GM20000 (cell line): ENCODE measurements at regions not wholly inside any gene's neighbourhood (a gene's known extent, or its start where the extent isn't known, plus 50 kb on each side); places are given as distances from the start of the nearest gene placed in this dataset.

Source experiments
- DNase-seq: peaks from one replicate; pipeline ENCODE4 v3.0.0; 2012; ENCODE audit warnings: low spot score
- TF ChIP-seq, protein P1 (sequence below): IDR thresholded peaks from 2 replicates; pipeline ENCODE4 v1.5.1; 2012; ENCODE audit warnings: mild to moderate bottlenecking, control low read depth; ENCODE audit errors: extremely low read depth, missing control alignments

DNA sequence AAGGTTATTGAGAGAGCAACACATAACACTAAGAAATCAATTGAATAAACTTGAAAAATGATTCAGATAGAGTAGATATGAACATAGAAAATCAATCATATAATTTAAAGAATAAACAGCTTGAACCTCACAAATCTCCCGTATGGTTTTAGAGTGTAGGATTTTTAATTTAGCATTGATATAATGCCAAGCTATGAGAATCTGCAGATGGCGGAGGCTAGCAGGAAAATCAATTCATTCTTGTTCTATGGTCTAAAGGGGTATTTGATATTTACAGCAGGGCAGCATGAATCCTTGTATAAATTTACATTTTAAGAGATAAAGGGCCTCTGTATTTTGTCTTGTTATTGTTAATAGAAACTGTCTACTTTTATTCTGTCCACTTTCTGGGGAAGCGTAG is 797.0 kb downstream of the GALR1 start:
- TF ChIP-seq, protein P1, sequence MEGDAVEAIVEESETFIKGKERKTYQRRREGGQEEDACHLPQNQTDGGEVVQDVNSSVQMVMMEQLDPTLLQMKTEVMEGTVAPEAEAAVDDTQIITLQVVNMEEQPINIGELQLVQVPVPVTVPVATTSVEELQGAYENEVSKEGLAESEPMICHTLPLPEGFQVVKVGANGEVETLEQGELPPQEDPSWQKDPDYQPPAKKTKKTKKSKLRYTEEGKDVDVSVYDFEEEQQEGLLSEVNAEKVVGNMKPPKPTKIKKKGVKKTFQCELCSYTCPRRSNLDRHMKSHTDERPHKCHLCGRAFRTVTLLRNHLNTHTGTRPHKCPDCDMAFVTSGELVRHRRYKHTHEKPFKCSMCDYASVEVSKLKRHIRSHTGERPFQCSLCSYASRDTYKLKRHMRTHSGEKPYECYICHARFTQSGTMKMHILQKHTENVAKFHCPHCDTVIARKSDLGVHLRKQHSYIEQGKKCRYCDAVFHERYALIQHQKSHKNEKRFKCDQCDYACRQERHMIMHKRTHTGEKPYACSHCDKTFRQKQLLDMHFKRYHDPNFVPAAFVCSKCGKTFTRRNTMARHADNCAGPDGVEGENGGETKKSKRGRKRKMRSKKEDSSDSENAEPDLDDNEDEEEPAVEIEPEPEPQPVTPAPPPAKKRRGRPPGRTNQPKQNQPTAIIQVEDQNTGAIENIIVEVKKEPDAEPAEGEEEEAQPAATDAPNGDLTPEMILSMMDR = no peak
- no peak for DNase-seq

DNA sequence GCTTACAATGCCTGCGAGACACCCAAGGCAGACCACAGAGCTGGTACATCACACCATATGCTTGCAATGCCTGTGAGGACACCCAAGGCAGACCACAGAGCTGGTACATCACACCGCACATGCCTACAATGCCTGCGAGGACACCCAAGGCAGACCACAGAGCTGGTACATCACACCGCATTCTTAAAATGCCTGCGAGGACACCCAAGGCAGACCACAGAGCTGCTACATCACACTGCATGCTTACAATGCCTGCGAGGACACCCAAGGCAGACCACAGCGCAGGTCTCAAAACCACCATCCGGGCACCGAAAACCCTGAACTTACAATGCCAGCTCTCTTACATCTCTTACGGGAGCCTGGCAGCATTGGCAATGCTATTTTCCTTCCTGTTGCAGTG is 799.6 kb downstream of the GALR1 start:
- no peak for DNase-seq
- TF ChIP-seq, protein P1 = no peak

DNA sequence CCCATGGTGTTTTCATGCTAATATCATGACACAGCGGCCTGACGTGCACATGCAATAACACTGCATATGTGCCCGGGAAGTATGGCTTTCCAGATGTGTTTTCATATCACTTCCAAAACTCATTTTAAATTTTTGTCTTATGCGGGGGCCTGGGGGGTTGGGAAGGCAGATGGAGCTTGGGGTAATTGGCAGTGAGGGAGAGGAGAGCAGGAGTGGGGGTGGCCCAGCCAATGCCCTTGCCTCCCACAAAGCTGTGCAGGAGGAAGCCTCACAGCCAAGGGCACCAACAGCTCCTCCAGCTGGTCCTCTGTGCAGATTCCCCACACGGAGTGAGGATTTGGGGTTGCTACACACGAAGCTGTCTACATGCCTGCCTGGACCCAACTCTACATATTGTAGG is 805.2 kb downstream of the GALR1 start:
- TF ChIP-seq, protein P1 = no peak
- DNase-seq = no peak

DNA sequence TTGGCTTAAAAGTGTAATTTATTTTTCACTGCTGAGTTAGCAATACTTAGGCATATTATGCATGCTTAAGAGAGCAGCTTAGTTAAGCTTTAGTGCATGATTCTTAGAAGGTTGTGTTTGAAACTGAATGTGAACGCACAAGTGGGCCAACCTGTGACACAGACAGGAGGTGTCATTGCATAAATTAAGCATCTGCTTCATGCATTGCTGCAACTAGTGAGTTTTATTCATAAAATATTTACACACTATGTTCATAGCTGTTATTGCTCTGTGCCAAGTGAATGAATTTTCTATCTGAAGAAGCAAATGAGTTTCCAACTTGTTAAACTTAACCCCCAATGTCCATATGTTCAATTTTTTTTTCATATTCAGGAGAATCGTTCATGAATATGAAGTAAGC is 806.4 kb downstream of the GALR1 start:
- TF ChIP-seq, protein P1 = no peak
- no peak for DNase-seq

DNA sequence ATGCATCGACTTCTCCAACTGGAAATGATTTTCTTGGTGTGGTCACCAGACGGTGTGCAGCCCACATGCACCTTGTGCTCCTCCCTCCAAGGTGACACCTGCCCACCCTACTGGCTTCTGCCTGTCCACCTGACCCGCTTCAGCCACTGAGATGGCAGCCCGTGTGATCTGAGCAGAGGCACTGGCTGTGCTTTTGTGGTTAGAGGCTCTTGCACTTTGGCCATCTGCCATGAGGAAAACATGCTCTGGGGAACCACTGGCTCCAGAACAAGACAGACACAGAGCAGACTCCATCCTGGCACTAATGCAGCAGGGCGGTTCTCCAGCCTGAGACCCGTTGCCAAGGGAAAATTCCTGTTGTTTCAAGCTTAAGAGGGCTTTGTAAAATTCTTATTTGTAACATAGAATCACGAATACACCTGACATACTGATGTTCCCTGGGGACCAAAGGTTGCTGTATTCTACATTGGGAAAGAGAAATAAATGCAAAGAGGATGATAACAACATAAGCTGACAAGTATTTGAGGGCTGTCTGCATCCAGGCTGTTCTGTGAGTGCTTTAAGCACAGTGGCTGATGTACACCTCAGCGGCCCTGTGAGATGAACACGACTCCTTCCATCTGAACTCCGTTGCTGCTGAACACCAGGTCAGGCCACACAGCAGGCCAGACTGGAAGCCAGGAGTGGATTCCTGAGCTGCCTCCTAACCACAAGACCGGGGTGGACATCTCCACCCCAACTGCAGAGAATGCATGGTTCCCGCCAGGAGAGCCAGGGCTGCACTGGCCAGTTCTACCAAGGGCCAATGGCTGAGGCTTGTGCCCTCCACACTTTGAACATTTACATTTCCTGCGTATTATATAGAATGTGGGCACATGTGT is 820.4 kb downstream of the GALR1 start:
- DNase-seq = no peak
- TF ChIP-seq, protein P1 = no peak

DNA sequence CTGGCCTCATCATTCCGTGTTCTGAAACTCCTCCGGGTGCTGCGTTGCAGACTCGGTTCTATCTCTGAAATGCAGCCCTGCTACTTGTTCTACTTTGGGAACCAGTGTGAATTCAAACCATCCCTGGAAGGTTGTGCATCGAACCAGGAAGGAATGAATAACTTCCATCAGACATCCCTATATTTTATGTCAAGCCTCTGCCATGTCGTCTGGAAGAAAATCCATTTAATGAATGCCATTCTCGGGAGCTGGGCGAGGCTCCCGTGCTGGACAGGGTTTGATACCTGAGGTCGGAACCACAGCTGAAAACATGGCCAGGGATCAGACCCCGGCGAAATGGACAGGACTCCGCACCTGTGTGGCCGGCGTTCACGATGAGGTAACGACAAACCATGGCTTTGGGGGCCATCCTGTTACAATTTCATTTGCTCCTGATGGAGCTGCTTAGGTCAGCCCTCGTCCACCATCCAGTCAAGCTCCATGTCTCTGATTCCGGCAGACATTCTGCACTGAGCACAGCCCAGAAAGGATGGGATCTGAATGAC is 821.6 kb downstream of the GALR1 start:
- no peak for DNase-seq
- TF ChIP-seq, protein P1 = no peak

DNA sequence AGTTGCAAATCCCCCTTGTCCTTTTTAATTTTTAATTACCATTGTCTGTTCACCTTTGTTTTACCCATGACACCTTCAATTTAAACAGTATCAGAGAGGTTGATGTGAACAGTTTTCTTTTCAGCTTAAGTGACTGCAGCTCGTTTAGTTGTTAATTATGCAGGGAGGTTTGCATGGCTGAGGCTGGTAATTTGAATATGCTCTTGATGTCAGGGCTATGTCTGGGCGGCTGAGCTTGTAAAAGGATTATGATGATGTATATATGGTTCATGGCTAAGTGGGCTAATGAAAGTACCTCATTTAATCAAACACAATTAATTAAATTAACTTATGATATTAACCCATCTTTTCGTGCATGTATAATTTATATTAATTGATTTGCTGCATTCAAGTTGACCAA is 822.1 kb downstream of the GALR1 start:
- no peak for DNase-seq
- TF ChIP-seq, protein P1 = no peak
